HG03135 (cell line): ENCODE measurements at regions not wholly inside any gene's neighbourhood (a gene's known extent, or its start where the extent isn't known, plus 50 kb on each side); places are given as distances from the start of the nearest gene placed in this dataset.
"Not testable (repeated sequence)": the region's sequence is repeated elsewhere in the genome, so short reads cannot be mapped to it uniquely, and the experiment has no call there.

ENCODE experiments used
- ATAC-seq: cut with Tn5 transposase; IDR thresholded peaks from one replicate; pipeline ENCODE4 v1.9.1; 2021; ENCODE audit warnings: mild to moderate bottlenecking, moderate library complexity; ENCODE audit not compliant: unreplicated experiment

DNA sequence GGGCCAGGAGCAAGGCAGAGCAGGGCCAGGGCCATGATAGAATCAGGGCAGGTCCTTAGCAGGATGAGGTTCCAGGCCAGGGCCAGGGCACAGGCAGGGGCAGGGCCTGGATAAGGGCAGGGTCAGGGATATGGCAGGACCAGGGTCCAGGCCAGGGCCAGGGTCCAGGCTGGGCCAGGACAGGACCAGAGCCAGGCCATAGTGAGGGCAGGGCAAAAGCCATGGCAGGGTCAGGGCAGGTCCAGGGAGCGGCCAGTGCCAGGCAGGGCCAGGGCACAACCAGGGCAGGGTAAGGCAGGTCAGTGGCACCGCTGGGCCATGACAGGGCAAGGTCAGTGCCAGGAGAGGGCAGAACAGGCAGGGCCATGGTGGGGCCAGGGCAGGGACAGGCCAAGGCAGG, 152.2 kb downstream of the LIPI start:
- no peak for ATAC-seq

- ATAC-seq = not testable (repeated sequence)
These were observed 152.8 kb downstream of the LIPI start for GRCh38 chr21:14057841-14058481.

GRCh38 chr21:14057313-14057712, 153.4 kb downstream of the LIPI start:
- no peak for ATAC-seq

DNA sequence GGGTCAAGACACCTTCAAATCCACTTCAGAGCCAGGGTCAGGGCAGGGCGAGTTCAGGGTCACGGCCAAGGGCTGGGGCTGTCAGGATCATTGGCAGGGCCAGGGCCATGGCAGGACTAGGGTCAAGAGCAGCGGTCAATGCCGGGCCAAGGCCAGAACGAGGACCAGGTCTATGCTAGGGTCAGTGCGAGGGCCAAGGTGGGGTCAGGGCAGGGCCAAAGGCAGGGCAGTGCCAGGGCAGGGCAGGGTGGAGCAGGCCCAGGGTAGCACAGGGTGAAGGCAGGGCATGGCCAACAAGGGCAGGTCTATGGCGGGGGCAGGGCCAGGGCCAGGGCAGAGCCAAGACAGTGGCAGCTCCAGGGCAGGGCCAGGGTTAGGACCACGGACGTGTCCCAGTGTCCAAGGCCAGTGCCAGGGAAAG, 154.0 kb downstream of the LIPI start:
- ATAC-seq = no peak

- ATAC-seq = not testable (repeated sequence)
These were observed 154.8 kb downstream of the LIPI start for GRCh38 chr21:14055746-14056515.

DNA sequence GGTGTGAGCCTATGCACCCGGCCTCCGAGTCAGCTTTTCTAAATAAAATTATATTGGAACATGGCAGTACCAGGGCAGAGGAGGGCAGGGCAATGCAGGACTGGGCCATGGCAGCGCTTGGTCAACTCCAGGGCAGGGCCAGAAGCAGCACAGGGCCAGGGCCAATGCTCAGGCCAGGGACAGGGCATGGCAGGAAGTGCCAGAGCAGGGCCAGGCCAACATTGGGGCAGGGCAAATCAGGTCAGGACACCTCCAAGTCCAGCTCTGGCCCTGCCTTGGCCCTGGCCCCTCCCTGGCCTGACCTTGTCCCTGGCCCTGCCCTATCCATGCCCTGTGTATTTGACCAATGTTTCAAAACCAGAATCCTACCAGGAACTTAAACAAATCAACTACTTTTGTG, 156.1 kb downstream of the LIPI start:
- no peak for ATAC-seq

DNA sequence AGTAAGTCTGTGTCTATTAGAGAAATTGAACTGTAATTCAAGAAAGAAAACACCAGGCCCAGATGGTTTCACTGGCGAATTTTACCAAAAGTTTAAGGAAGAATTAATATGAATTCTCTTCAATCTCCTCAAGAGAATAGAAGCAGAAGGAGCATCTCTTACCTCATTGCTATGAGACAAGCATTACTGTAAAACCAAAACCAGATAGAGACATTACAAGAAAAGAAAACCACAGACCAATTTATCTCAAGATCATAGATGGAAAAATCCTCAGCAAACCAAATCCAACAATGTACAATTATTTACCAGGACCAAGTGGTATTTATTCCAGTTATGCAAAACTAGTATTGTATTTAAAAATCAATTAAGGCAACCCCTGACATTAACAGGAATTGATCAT, 160.6 kb downstream of the LIPI start:
- no peak for ATAC-seq

- no peak for ATAC-seq
These were observed 164.4 kb downstream of the LIPI start for GRCh38 chr21:14046401-14046800.

- ATAC-seq = no peak
These were observed 170.4 kb downstream of the LIPI start for GRCh38 chr21:14040386-14040785.

GRCh38 chr21:14028619-14029018, 182.1 kb downstream of the LIPI start:
- ATAC-seq = not testable (repeated sequence)

DNA sequence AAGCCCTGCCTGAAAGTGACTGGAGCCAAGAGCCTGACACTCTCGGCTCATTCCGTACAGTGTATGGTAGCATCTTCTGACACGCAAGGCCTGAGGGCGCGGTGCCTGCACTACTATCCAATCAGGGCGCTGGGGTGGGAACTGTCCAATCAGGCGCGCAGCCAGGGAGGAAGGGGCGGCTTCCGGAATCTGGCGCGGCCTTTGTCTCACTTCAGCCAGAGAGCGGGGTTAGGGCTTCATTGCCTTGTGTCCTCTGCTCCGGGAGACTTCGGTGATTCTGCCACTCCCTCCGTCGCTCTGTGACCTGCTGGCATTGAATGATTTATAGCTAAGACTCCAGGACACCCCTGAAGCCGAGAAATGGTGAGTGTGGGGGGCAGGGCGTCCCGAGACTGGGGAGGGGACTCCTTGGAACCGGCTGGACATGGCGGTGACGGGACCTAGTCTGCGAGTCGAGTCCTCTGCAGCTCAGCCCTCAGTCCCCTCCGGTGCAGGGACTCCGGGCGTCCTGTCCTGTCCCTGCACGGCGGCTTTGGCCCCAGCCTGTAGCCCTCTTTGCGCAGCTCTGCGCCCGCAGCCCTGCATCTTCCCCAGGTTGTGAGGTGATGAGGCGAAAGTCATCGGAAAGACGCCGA, 183.4 kb downstream of the LIPI start:
- peak; percentile 100 for ATAC-seq

DNA sequence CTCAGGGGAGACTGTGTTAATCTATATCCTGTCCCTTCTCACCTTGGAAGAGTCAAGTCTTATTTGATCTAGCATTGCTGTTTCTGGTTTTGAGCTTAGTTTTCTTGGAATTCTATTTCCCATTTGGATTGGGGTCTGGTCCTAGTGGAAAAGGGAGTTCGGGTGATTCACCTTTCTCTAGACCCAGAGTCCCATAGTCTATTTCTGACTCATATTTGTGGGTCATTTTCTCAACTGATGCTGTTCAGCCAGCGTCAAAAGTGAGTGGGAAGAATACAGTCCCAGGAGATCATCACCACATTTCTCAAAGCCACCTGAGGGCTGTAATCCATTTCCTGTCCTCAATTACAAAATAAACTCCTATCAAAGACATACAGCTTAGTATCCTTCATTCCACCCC, 190.6 kb downstream of the LIPI start:
- ATAC-seq = not testable (repeated sequence)

DNA sequence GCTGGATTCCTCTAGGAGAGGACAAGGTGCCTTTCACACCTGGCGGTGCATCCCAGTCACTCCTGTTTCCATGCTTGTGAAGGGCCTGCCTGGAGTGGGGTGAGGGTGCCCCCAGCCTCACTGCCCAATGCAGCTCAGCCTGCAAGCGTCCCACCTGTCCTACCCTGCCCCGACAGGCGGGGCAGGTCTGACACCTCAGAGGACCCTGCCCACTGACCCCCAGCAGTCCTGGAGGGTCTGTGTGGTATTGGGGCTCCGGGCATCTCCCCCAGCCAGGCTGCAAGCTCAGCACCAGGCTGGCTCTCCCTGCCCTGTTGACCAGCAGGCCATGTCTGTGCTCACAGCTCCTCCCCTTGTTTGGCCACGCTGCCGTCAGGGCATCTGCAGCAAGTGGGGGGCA, 194.9 kb downstream of the LIPI start:
- not testable (repeated sequence) for ATAC-seq

GRCh38 chr21:14013623-14014498, 196.9 kb downstream of the LIPI start:
- ATAC-seq = not testable (repeated sequence)

- no peak for ATAC-seq
These were observed 197.6 kb downstream of the LIPI start for GRCh38 chr21:14013056-14013603.

- ATAC-seq = no peak
These were observed 198.3 kb downstream of the LIPI start for GRCh38 chr21:14012409-14012808.

- ATAC-seq = not testable (repeated sequence)
These were observed 199.0 kb downstream of the LIPI start for GRCh38 chr21:14011751-14012150.

DNA sequence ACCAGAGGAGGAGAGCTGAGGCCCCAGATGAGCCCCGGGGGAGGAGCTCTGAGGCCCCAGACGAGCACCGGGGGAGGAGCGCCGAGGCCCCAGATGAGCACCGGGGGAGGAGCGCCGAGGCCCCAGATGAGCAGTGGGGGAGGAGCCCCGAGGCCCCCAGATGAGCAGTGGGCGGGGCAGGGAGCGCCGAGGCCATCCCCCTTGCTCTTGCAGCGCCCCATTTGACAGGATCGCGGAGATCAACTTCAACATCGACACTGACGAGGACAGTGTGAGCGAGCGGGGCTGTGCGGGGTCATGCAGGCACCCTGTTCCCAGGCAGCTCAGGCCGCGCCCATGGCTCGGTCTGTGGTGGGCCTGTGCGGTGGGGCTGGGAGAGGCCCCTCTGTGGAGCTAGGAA, 199.6 kb downstream of the LIPI start:
- not testable (repeated sequence) for ATAC-seq

DNA sequence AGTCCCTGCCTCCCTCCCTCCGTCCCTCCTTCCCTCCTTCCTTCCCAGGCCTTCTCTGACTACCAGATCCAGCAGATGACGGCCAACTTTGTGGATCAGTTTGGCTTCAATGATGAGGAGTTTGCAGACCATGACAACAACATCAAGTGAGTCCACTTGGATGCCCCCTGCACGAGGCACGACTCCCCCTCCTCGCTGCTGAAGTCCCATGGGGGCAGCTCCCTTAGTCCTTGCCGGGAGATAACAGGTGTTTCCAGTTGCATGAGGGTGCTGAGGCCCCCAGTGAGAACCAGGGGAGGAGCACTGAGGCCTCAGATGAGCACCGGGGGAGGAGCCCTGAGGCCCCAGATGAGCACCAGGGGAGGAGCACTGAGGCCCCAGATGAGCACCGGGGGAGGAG, 200.0 kb downstream of the LIPI start:
- no peak for ATAC-seq

DNA sequence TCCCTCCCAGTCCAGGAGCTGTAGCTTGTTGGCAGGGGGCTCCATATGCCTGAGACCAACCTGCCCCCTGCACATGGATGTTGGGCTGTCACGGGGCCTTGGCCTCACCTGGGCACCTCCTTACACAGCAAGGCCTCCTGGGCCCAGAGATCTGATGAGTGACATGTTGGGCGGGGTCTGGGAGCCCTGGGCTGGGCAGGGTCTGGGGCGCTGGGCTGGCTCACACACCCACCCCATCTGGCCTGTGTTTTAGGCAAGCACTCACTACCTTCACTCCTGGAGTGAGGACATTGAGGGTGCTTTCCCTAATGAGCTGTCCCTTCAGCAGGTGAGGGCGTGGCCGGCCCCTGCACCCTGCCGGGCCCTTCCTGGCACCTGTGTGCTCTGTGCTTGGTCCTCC, 200.8 kb downstream of the LIPI start:
- ATAC-seq = not testable (repeated sequence)
